ENCODE measurements at regions not wholly inside any gene's neighbourhood (a gene's known extent, or its start where the extent isn't known, plus 50 kb on each side); places are given as distances from the start of the nearest gene placed in this dataset.

- no peaks in the 10 kb centered on the region for H3K36me3 ChIP-seq (ENCODE audit: insufficient read depth, low read length, poor library complexity, severe bottlenecking)
- BruUV-seq (replicated peaks): no TSS peak
- no peaks in the 10 kb centered on the region for H3K4me1 ChIP-seq (ENCODE audit: insufficient read depth, low read length, poor library complexity, severe bottlenecking)
- DNase-seq (ENCODE audit: low spot score): no peak
- intact Hi-C loops (cut with micrococcal nuclease; ENCODE audit: unreplicated experiment): no loop called here
- ChIA-PET POLR2A (ENCODE audit: low non-redundant PET) (no interaction called here), CTCF (no interaction called here)
- H3K27ac ChIP-seq (ENCODE audit: low read depth, low read length, poor library complexity, severe bottlenecking): no peak overlapping the region
- H3K4me3 ChIP-seq (ENCODE audit: low read depth, low read length, poor library complexity, severe bottlenecking): no peak overlapping the region
- no peak for TF ChIP-seq EZH2 (IDR thresholded peaks at IDR 0.05; ENCODE audit: borderline replicate concordance, low read depth, low read length, poor library complexity, severe bottlenecking)
- TF ChIP-seq CTCF (conservative IDR thresholded peaks at IDR 0.05; ENCODE audit: low read depth, low read length): no peak
- H3K9me3 ChIP-seq (ENCODE audit: low read depth, low read length, poor library complexity, severe bottlenecking): no peaks in the 10 kb centered on the region
- no peaks in the 10 kb centered on the region for H3K27me3 ChIP-seq (replicated peaks; ENCODE audit: insufficient read depth, low read depth, low read length, poor library complexity)
These were observed 310.5 kb downstream of the MSX2 start for GRCh38 chr5:175034924-175035323.

GRCh38 chr5:175032741-175033151, 308.4 kb downstream of the MSX2 start:
- no peak for TF ChIP-seq EZH2 (IDR thresholded peaks at IDR 0.05; ENCODE audit: borderline replicate concordance, low read depth, low read length, poor library complexity, severe bottlenecking)
- TF ChIP-seq CTCF (conservative IDR thresholded peaks at IDR 0.05; ENCODE audit: low read depth, low read length): no peak
- H3K9me3 ChIP-seq (ENCODE audit: low read depth, low read length, poor library complexity, severe bottlenecking): no peaks in the 10 kb centered on the region
- intact Hi-C loops (cut with micrococcal nuclease; ENCODE audit: unreplicated experiment): no loop called here
- no peak overlapping the region for H3K4me3 ChIP-seq (ENCODE audit: low read depth, low read length, poor library complexity, severe bottlenecking)
- no peaks in the 10 kb centered on the region for H3K4me1 ChIP-seq (ENCODE audit: insufficient read depth, low read length, poor library complexity, severe bottlenecking)
- DNase-seq (ENCODE audit: low spot score): no peak
- H3K27me3 ChIP-seq (replicated peaks; ENCODE audit: insufficient read depth, low read depth, low read length, poor library complexity): no peaks in the 10 kb centered on the region
- H3K27ac ChIP-seq (ENCODE audit: low read depth, low read length, poor library complexity, severe bottlenecking): no peak overlapping the region
- POLR2A ChIA-PET (ENCODE audit: low non-redundant PET): no interaction called here
- no peaks in the 10 kb centered on the region for H3K36me3 ChIP-seq (ENCODE audit: insufficient read depth, low read length, poor library complexity, severe bottlenecking)
- CTCF ChIA-PET: no interaction called here
- BruUV-seq (replicated peaks): no TSS peak

GRCh38 chr5:175032013-175032412, 307.6 kb downstream of the MSX2 start:
- CTCF ChIA-PET: no interaction called here
- no peaks in the 10 kb centered on the region for H3K4me1 ChIP-seq (ENCODE audit: insufficient read depth, low read length, poor library complexity, severe bottlenecking)
- H3K27ac ChIP-seq (ENCODE audit: low read depth, low read length, poor library complexity, severe bottlenecking): no peak overlapping the region
- no TSS peak for BruUV-seq (replicated peaks)
- POLR2A ChIA-PET (ENCODE audit: low non-redundant PET): no interaction called here
- no peaks in the 10 kb centered on the region for H3K27me3 ChIP-seq (replicated peaks; ENCODE audit: insufficient read depth, low read depth, low read length, poor library complexity)
- intact Hi-C loops (cut with micrococcal nuclease; ENCODE audit: unreplicated experiment): no loop called here
- H3K9me3 ChIP-seq (ENCODE audit: low read depth, low read length, poor library complexity, severe bottlenecking): no peaks in the 10 kb centered on the region
- DNase-seq (ENCODE audit: low spot score): no peak
- H3K36me3 ChIP-seq (ENCODE audit: insufficient read depth, low read length, poor library complexity, severe bottlenecking): no peaks in the 10 kb centered on the region
- TF ChIP-seq CTCF (conservative IDR thresholded peaks at IDR 0.05; ENCODE audit: low read depth, low read length) (no peak), EZH2 (IDR thresholded peaks at IDR 0.05; ENCODE audit: borderline replicate concordance, low read depth, low read length, poor library complexity, severe bottlenecking) (no peak)
- H3K4me3 ChIP-seq (ENCODE audit: low read depth, low read length, poor library complexity, severe bottlenecking): no peak overlapping the region

Data from A673 (cell line).